Endothelial cell of umbilical vein (primary cell): ENCODE measurements at regions not wholly inside any gene's neighbourhood (a gene's known extent, or its start where the extent isn't known, plus 50 kb on each side); places are given as distances from the start of the nearest gene placed in this dataset.

Experiments used
- BruUV-seq: library from RNA; stranded (reverse); fragments of 400-500 nt; replicated peaks from 2 replicates; lab custom pipeline; 2021; lab: Mats Ljungman, UMichigan
- CTCF ChIA-PET: fragments of 300-600, 350-600 bp; sonication (Branson Sonifier 250); formaldehyde crosslinking; loops from one replicate; lab custom pipeline; 2021; ENCODE audit warnings: antibody characterized with exemption, inconsistent platforms; lab: Charles Lee
- POLR2A ChIA-PET: fragments of 300-600, 350-600 bp; sonication (Branson Sonifier 250); formaldehyde crosslinking; loops from one replicate; lab custom pipeline; 2021; ENCODE audit warnings: antibody characterized with exemption, inconsistent platforms; lab: Charles Lee
- DNase-seq: peaks from one replicate; pipeline ENCODE4 v3.0.0-alpha.2; 2011; ENCODE audit warnings: low read depth, low spot score
- FAIRE-seq: peaks from 2 replicates; lab custom pipeline; 2011; peaks lifted over from hg19 to GRCh38; lab: Jason Lieb, UNC
- H2AFZ ChIP-seq: 2 replicates; pipeline ENCODE4 v1.6.0; 2012; ENCODE audit warnings: low read depth, low read length, control low read depth, inconsistent platforms
- H3K27ac ChIP-seq: 2 replicates; pipeline ENCODE4 v1.5.1; 2011; ENCODE audit warnings: low read depth, mild to moderate bottlenecking, control low read depth, low read length, moderate library complexity; ENCODE audit not compliant: insufficient read depth
- H3K27me3 ChIP-seq, 2 experiments: 2 replicates each; pipeline versions ENCODE4 v1.6.0 to v1.6.1; 2011; ENCODE audit warnings: low read length in 2 of 2, mixed read lengths in 1 of 2; ENCODE audit not compliant: control insufficient read depth in 2 of 2, insufficient read depth in 2 of 2
- H3K36me3 ChIP-seq, 2 experiments: 2 replicates in 1 of 2; 3 replicates in 1 of 2; pipeline ENCODE4 v1.5.1; 2011; ENCODE audit warnings: low read length in 2 of 2, mild to moderate bottlenecking in 1 of 2, moderate library complexity in 1 of 2; ENCODE audit not compliant: control insufficient read depth in 2 of 2, insufficient read depth in 2 of 2; ENCODE audit errors: extremely low read depth in 1 of 2
- H3K4me1 ChIP-seq: 3 replicates; pipeline ENCODE4 v1.5.1; 2011; ENCODE audit warnings: mild to moderate bottlenecking, low read length; ENCODE audit not compliant: control insufficient read depth, insufficient read depth; ENCODE audit errors: extremely low read depth
- H3K4me2 ChIP-seq: 2 replicates; pipeline ENCODE4 v1.6.1; 2011; ENCODE audit warnings: low read length, control low read depth, mixed read lengths; ENCODE audit not compliant: insufficient read depth
- H3K4me3 ChIP-seq, 3 experiments: fragments of 200-600 bp in 1 of 3; sonication (generic), shearing (Covaris generic) in 1 of 3; replicated peaks in 1 of 3; 2 replicates each; pipeline ENCODE4 v1.5.1; 2011 to 2016; ENCODE audit warnings: control low read depth in 3 of 3, low read length in 3 of 3, mild to moderate bottlenecking in 2 of 3, inconsistent platforms in 1 of 3, low read depth in 1 of 3, moderate library complexity in 1 of 3; ENCODE audit not compliant: insufficient read depth in 1 of 3
- H3K79me2 ChIP-seq: 2 replicates; pipeline ENCODE4 v1.6.0; 2012; ENCODE audit warnings: low read length, inconsistent platforms; ENCODE audit not compliant: control insufficient read depth, insufficient read depth
- H3K9ac ChIP-seq: replicated peaks from 2 replicates; pipeline ENCODE3; 2011; ENCODE audit warnings: low read length, control low read depth; ENCODE audit not compliant: insufficient read depth; ENCODE audit errors: extremely low read depth
- H3K9me1 ChIP-seq: replicated peaks from 3 replicates; pipeline ENCODE4 v1.6.0; 2011; ENCODE audit warnings: mild to moderate bottlenecking, low read length; ENCODE audit not compliant: control insufficient read depth, insufficient read depth; ENCODE audit errors: extremely low read depth
- H3K9me3 ChIP-seq: replicated peaks from 2 replicates; pipeline ENCODE4 v1.5.1; 2012; ENCODE audit warnings: low read length, inconsistent platforms; ENCODE audit not compliant: control insufficient read depth, insufficient read depth
- H4K20me1 ChIP-seq: replicated peaks from 2 replicates; pipeline ENCODE3; 2011; ENCODE audit warnings: mild to moderate bottlenecking, low read length; ENCODE audit not compliant: control insufficient read depth, insufficient read depth; ENCODE audit errors: extremely low read depth
- EZH2 ChIP-seq: IDR thresholded peaks from 2 replicates; pipeline ENCODE4 v1.6.1; 2012; ENCODE audit warnings: borderline replicate concordance, low read depth, mild to moderate bottlenecking, moderate library complexity, low read length, inconsistent platforms; ENCODE audit not compliant: severe bottlenecking
- FOS ChIP-seq: IDR thresholded peaks from 2 replicates; pipeline ENCODE4 v1.6.1; 2011; ENCODE audit warnings: mild to moderate bottlenecking, low read length, moderate library complexity, borderline replicate concordance; ENCODE audit not compliant: insufficient read depth
- MYC ChIP-seq: IDR thresholded peaks from one replicate; pipeline ENCODE4 v1.6.1; 2011; ENCODE audit warnings: mild to moderate bottlenecking, low read depth, low read length
- POLR2A ChIP-seq: IDR thresholded peaks from 2 replicates; pipeline ENCODE4 v1.6.1; 2012; ENCODE audit warnings: low read depth, mild to moderate bottlenecking, control low read depth, low read length
- POLR2AphosphoS5 ChIP-seq: IDR thresholded peaks from 2 replicates; pipeline ENCODE4 v1.6.1; 2012; ENCODE audit warnings: low read depth, mild to moderate bottlenecking, control low read depth, low read length, moderate library complexity; ENCODE audit not compliant: insufficient read depth
- dilution Hi-C: fragments of 300-500 bp; cut with MboI; formaldehyde crosslinking; loops from one replicate; pipeline ENCODE4 v1.15.0; 2019; ENCODE audit warnings: low sequenced_read_pairs; ENCODE audit not compliant: extremely low pct_ligation_motif_present
- intact Hi-C: fragments of 100-400 bp; cut with micrococcal nuclease; formaldehyde crosslinking; loops from one replicate; pipeline ENCODE4 v1.10.0; 2022

- Histone ChIP-seq H3K27ac (no peak overlapping the region), H3K4me2 (no peak overlapping the region), H3K4me3 (no peak overlapping the region), H4K20me1 (no peaks in the 10 kb centered on the region), H3K79me2 (no peaks in the 10 kb centered on the region), H3K4me1 (no peaks in the 10 kb centered on the region), H3K9me3 (no peaks in the 10 kb centered on the region), H3K27me3 (no peaks in the 10 kb centered on the region), H2AFZ (no peak overlapping the region), H3K9me1 (no peaks in the 10 kb centered on the region), H3K36me3 (no peaks in the 10 kb centered on the region), H3K9ac (no peak overlapping the region)
- no TSS peak for BruUV-seq
- dilution Hi-C loops = no loop called here
- intact Hi-C loops = no loop called here
- POLR2A ChIA-PET = no interaction called here
- TF ChIP-seq POLR2A = no peak
- TF ChIP-seq MYC = no peak
- TF ChIP-seq POLR2AphosphoS5 = no peak
- TF ChIP-seq FOS = no peak
- no peak for TF ChIP-seq EZH2
- no peak for DNase-seq
- CTCF ChIA-PET = no interaction called here
- FAIRE-seq = no peak
Observed at GRCh38 chrX:128623361-128623760, 571.2 kb upstream of the ACTRT1 start.

GRCh38 chrX:128622296-128622695, 570.1 kb upstream of the ACTRT1 start:
- Histone ChIP-seq H3K9me3 (no peaks in the 10 kb centered on the region), H3K9me1 (no peaks in the 10 kb centered on the region), H2AFZ (no peak overlapping the region), H3K36me3 (no peaks in the 10 kb centered on the region), H3K4me3 (no peak overlapping the region), H4K20me1 (no peaks in the 10 kb centered on the region), H3K4me1 (no peaks in the 10 kb centered on the region), H3K4me2 (no peak overlapping the region), H3K27me3 (no peaks in the 10 kb centered on the region), H3K79me2 (no peaks in the 10 kb centered on the region), H3K27ac (no peak overlapping the region), H3K9ac (no peak overlapping the region)
- no peak for FAIRE-seq
- no peak for DNase-seq
- dilution Hi-C loops (no loop called here), intact Hi-C loops (no loop called here)
- CTCF ChIA-PET = no interaction called here
- POLR2A ChIA-PET = no interaction called here
- BruUV-seq = no TSS peak
- no peak for TF ChIP-seq POLR2A
